Uterus (tissue), 2 donors: ENCODE measurements at regions not wholly inside any gene's neighbourhood (a gene's known extent, or its start where the extent isn't known, plus 50 kb on each side); places are given as distances from the start of the nearest gene placed in this dataset.

Source experiments
- POLR2A ChIP-seq, 2 donors: fragments of 450-650 bp; IDR thresholded peaks; one replicate each; pipeline ENCODE4 v1.6.1; 2016; ENCODE audit warnings: antibody characterized with exemption in 2 of 2, mild to moderate bottlenecking in 1 of 2, moderate library complexity in 1 of 2
- TF ChIP-seq, protein P1 (sequence below), 4 experiments: fragments of 200-600 bp in 2 of 4; fragments of 450-650 bp in 2 of 4; sonication (generic) in 2 of 4; IDR thresholded peaks; one replicate each; pipeline ENCODE4 v1.5.1; 2016 to 2019; ENCODE audit warnings: antibody characterized with exemption in 4 of 4, mild to moderate bottlenecking in 2 of 4, moderate library complexity in 1 of 4

DNA sequence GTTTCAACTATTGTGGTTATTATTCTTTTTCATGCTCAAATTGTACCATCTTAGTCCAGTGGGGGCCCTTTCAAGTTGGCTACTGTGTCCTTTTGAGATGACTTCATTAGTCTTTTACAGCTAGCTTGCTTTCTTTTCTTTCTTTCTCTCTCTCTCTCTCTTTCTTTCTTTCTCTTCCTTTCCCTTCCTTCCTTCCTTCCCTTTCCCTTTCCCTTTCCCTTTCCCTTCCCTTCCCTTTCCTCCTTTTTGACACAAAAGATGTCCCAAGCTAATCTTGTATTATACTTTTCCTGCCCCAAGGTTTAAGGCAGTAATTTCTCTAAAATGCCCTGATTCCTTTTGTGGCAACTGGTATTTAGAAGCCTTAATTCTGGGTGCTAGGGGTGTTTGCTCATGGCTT is 213.0 kb upstream of the TBC1D5 start:
- TF ChIP-seq, protein P1, sequence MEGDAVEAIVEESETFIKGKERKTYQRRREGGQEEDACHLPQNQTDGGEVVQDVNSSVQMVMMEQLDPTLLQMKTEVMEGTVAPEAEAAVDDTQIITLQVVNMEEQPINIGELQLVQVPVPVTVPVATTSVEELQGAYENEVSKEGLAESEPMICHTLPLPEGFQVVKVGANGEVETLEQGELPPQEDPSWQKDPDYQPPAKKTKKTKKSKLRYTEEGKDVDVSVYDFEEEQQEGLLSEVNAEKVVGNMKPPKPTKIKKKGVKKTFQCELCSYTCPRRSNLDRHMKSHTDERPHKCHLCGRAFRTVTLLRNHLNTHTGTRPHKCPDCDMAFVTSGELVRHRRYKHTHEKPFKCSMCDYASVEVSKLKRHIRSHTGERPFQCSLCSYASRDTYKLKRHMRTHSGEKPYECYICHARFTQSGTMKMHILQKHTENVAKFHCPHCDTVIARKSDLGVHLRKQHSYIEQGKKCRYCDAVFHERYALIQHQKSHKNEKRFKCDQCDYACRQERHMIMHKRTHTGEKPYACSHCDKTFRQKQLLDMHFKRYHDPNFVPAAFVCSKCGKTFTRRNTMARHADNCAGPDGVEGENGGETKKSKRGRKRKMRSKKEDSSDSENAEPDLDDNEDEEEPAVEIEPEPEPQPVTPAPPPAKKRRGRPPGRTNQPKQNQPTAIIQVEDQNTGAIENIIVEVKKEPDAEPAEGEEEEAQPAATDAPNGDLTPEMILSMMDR (IDR thresholded peaks at IDR 0.05), result no peak
- no peak for TF ChIP-seq POLR2A (IDR thresholded peaks at IDR 0.05)
